ENCODE measurements at regions not wholly inside any gene's neighbourhood (a gene's known extent, or its start where the extent isn't known, plus 50 kb on each side); places are given as distances from the start of the nearest gene placed in this dataset.

GRCh38 chr6:167758309-167759023, 68.2 kb upstream of the AFDN start:
- no peak for DNase-seq

GRCh38 chr6:167759206-167759605, 67.5 kb upstream of the AFDN start:
- no peak for DNase-seq

GRCh38 chr6:167759912-167760311, 66.8 kb upstream of the AFDN start:
- no peak for DNase-seq

- DNase-seq = no peak
These were observed 65.5 kb upstream of the AFDN start for GRCh38 chr6:167760979-167761793.

- DNase-seq = no peak
These were observed 64.9 kb upstream of the AFDN start for GRCh38 chr6:167761794-167762258.

- DNase-seq = no peak
These were observed 64.3 kb upstream of the AFDN start for GRCh38 chr6:167762259-167762962.

GRCh38 chr6:167763056-167763944, 63.4 kb upstream of the AFDN start:
- DNase-seq = no peak

GRCh38 chr6:167764215-167764614, 62.5 kb upstream of the AFDN start:
- no peak for DNase-seq

- no peak for DNase-seq
These were observed 61.8 kb upstream of the AFDN start for GRCh38 chr6:167764713-167765479.

- no peak for DNase-seq
These were observed 59.6 kb upstream of the AFDN start for GRCh38 chr6:167766986-167767714.

- DNase-seq = no peak
These were observed 59.0 kb upstream of the AFDN start for GRCh38 chr6:167767715-167768107.

GRCh38 chr6:167768471-167769215, 58.1 kb upstream of the AFDN start:
- DNase-seq = no peak

- DNase-seq = no peak
These were observed 57.1 kb upstream of the AFDN start for GRCh38 chr6:167769408-167770190.

GRCh38 chr6:167770291-167770955, 56.3 kb upstream of the AFDN start:
- DNase-seq = no peak

- no peak for DNase-seq
These were observed 51.8 kb upstream of the AFDN start for GRCh38 chr6:167774881-167775280.

GRCh38 chr6:167776906-167777627, 49.6 kb upstream of the AFDN start:
- DNase-seq = no peak

Data from NCI-H2029 treated with DMSO at 0.1 percent for 48 hours (cell line).